ENCODE measurements at regions not wholly inside any gene's neighbourhood (a gene's known extent, or its start where the extent isn't known, plus 50 kb on each side); places are given as distances from the start of the nearest gene placed in this dataset.

GRCh38 chr7:57308631-57309408 is 141.2 kb upstream of the ZNF716 start:
- no peak overlapping the region for H3K4me3 Mint-ChIP-seq
- H3K27ac Mint-ChIP-seq: no peak overlapping the region
- H3K4me1 ChIP-seq (ENCODE audit: control insufficient read depth, insufficient read depth, low read length): no peaks in the 10 kb centered on the region
- H3K4me1 Mint-ChIP-seq: no peaks in the 10 kb centered on the region
- H3K27me3 ChIP-seq (ENCODE audit: control insufficient read depth, insufficient read depth, low read length): no peaks in the 10 kb centered on the region
- intact Hi-C loops (cut with micrococcal nuclease): no loop called here
- ATAC-seq: no peak
- TF ChIP-seq CTCF (IDR thresholded peaks at IDR 0.05): no peak
- no peak for DNase-seq
- peaks cover 6% of the 10 kb centered on the region for H3K36me3 Mint-ChIP-seq
- no peak overlapping the region for H3K27ac ChIP-seq (ENCODE audit: low read length)
- WGBS (ENCODE audit: insufficient coverage): 71% methylated on average over 20 of the region's 20 CpGs
- peaks cover 5 to 11% of the 10 kb centered on the region in 2 donors for H3K9me3 Mint-ChIP-seq
- no peak overlapping the region for H3K4me3 ChIP-seq (ENCODE audit: low read length)
- H3K36me3 ChIP-seq (ENCODE audit: control insufficient read depth, insufficient read depth, low read length): no peaks in the 10 kb centered on the region
- H3K27me3 Mint-ChIP-seq (ENCODE audit: low read depth in 2 of 2): no peaks in the 10 kb centered on the region
- peaks cover 47% of the 10 kb centered on the region for H3K9me3 ChIP-seq (ENCODE audit: control insufficient read depth, insufficient read depth, low read length)

GRCh38 chr7:57327081-57327480 is 122.9 kb upstream of the ZNF716 start:
- Mint-ChIP-seq H3K9me3 (peaks cover 15 to 32% of the 10 kb centered on the region in 2 donors), H3K4me1 (no peaks in the 10 kb centered on the region), H3K27ac (no peak overlapping the region), H3K27me3 (ENCODE audit: low read depth in 2 of 2) (no peaks in the 10 kb centered on the region), H3K4me3 (no peak overlapping the region), H3K36me3 (peaks cover 7% of the 10 kb centered on the region)
- WGBS (ENCODE audit: insufficient coverage): 90% methylated on average over 4 of the region's 4 CpGs
- no peak overlapping the region for H3K4me3 ChIP-seq (ENCODE audit: low read length)
- H3K27me3 ChIP-seq (ENCODE audit: control insufficient read depth, insufficient read depth, low read length): no peaks in the 10 kb centered on the region
- intact Hi-C loops (cut with micrococcal nuclease): no loop called here
- H3K27ac ChIP-seq (ENCODE audit: low read length): no peak overlapping the region
- H3K36me3 ChIP-seq (ENCODE audit: control insufficient read depth, insufficient read depth, low read length): no peaks in the 10 kb centered on the region
- H3K9me3 ChIP-seq (ENCODE audit: control insufficient read depth, insufficient read depth, low read length): peaks cover 41% of the 10 kb centered on the region
- no peaks in the 10 kb centered on the region for H3K4me1 ChIP-seq (ENCODE audit: control insufficient read depth, insufficient read depth, low read length)
- no peak for TF ChIP-seq CTCF (IDR thresholded peaks at IDR 0.05)
- DNase-seq (no peak), ATAC-seq (no peak)

- Histone ChIP-seq H3K27me3 (ENCODE audit: control insufficient read depth, insufficient read depth, low read length) (no peaks in the 10 kb centered on the region), H3K27ac (ENCODE audit: low read length) (no peak overlapping the region), H3K4me3 (ENCODE audit: low read length) (no peak overlapping the region), H3K4me1 (ENCODE audit: control insufficient read depth, insufficient read depth, low read length) (no peaks in the 10 kb centered on the region), H3K36me3 (ENCODE audit: control insufficient read depth, insufficient read depth, low read length) (no peaks in the 10 kb centered on the region), H3K9me3 (ENCODE audit: control insufficient read depth, insufficient read depth, low read length) (peaks cover 38% of the 10 kb centered on the region)
- Mint-ChIP-seq H3K4me1 (no peaks in the 10 kb centered on the region), H3K4me3 (no peak overlapping the region), H3K27me3 (ENCODE audit: low read depth in 2 of 2) (no peaks in the 10 kb centered on the region), H3K36me3 (peaks cover 7% of the 10 kb centered on the region), H3K9me3 (peaks cover 15 to 32% of the 10 kb centered on the region in 2 donors), H3K27ac (no peak overlapping the region)
- no peak for ATAC-seq
- intact Hi-C loops (cut with micrococcal nuclease): no loop called here
- TF ChIP-seq CTCF (IDR thresholded peaks at IDR 0.05): no peak
- DNase-seq: no peak
- WGBS (ENCODE audit: insufficient coverage): 81% methylated on average over 11 of the region's 11 CpGs
Measured at GRCh38 chr7:57328457-57328856, 121.5 kb upstream of the ZNF716 start.

GRCh38 chr7:57328963-57329362 is 121.0 kb upstream of the ZNF716 start:
- no peak overlapping the region for H3K4me3 Mint-ChIP-seq
- Histone ChIP-seq H3K9me3 (ENCODE audit: control insufficient read depth, insufficient read depth, low read length) (peaks cover 38% of the 10 kb centered on the region), H3K27me3 (ENCODE audit: control insufficient read depth, insufficient read depth, low read length) (no peaks in the 10 kb centered on the region), H3K4me1 (ENCODE audit: control insufficient read depth, insufficient read depth, low read length) (no peaks in the 10 kb centered on the region), H3K27ac (ENCODE audit: low read length) (no peak overlapping the region), H3K4me3 (ENCODE audit: low read length) (no peak overlapping the region), H3K36me3 (ENCODE audit: control insufficient read depth, insufficient read depth, low read length) (no peaks in the 10 kb centered on the region)
- no peak for TF ChIP-seq CTCF (IDR thresholded peaks at IDR 0.05)
- no peak for DNase-seq
- peaks cover 15 to 32% of the 10 kb centered on the region in 2 donors for H3K9me3 Mint-ChIP-seq
- WGBS (ENCODE audit: insufficient coverage): 58% methylated on average over 2 of the region's 3 CpGs
- ATAC-seq: no peak
- peaks cover 7% of the 10 kb centered on the region for H3K36me3 Mint-ChIP-seq
- H3K4me1 Mint-ChIP-seq: no peaks in the 10 kb centered on the region
- H3K27me3 Mint-ChIP-seq (ENCODE audit: low read depth in 2 of 2): no peaks in the 10 kb centered on the region
- no peak overlapping the region for H3K27ac Mint-ChIP-seq
- intact Hi-C loops (cut with micrococcal nuclease): no loop called here
